B cell (primary cell): ENCODE measurements at regions not wholly inside any gene's neighbourhood (a gene's known extent, or its start where the extent isn't known, plus 50 kb on each side); places are given as distances from the start of the nearest gene placed in this dataset.
"Not testable (repeated sequence)": the region's sequence is repeated elsewhere in the genome, so short reads cannot be mapped to it uniquely, and the experiment has no call there.

ENCODE experiments used
- ATAC-seq: fragments of 200-7000 bp; cut with Tn5 transposase; one replicate; pipeline ENCODE4 v1.10.0; 2021; ENCODE audit warnings: low read depth, mild to moderate bottlenecking, moderate number of reproducible peaks, moderate library complexity
- CTCF ChIA-PET: fragments of 350-600 bp; sonication (Branson Sonifier 250); formaldehyde crosslinking; loops from one replicate; lab custom pipeline; 2021; ENCODE audit warnings: antibody characterized with exemption, inconsistent platforms; lab: Charles Lee
- POLR2A ChIA-PET: fragments of 350-600 bp; sonication (Branson Sonifier 250); formaldehyde crosslinking; loops from one replicate; lab custom pipeline; 2021; ENCODE audit warnings: antibody characterized with exemption; lab: Charles Lee
- DNase-seq: peaks from one replicate; pipeline ENCODE4 v3.0.0; 2013
- H2AFZ ChIP-seq: 2 replicates; pipeline ENCODE4 v1.6.1; 2012; ENCODE audit warnings: mild to moderate bottlenecking, low read depth, low read length; ENCODE audit not compliant: insufficient read depth, poor library complexity, severe bottlenecking
- H3K27ac ChIP-seq, 2 donors: 1 replicate in 1 of 2; 2 replicates in 1 of 2; pipeline ENCODE4 v1.5.1; 2012 to 2013; ENCODE audit warnings: low read length in 2 of 2, mild to moderate bottlenecking in 2 of 2, moderate library complexity in 1 of 2
- H3K27me3 ChIP-seq, 4 experiments: fragments of 200-600 bp in 1 of 4; sonication (generic) in 1 of 4; replicated peaks in 1 of 4; 1 replicate in 2 of 4; 2 replicates in 2 of 4; pipeline versions ENCODE4 v1.6.1 to v1.7.0; 2013 to 2016; ENCODE audit warnings: low read length in 3 of 4, mild to moderate bottlenecking in 2 of 4, mixed read lengths in 1 of 4, moderate library complexity in 1 of 4; ENCODE audit not compliant: insufficient read depth in 4 of 4, control insufficient read depth in 3 of 4; ENCODE audit errors: control extremely low read depth in 1 of 4
- H3K36me3 ChIP-seq, 2 experiments: replicated peaks in 1 of 2; 1 replicate in 1 of 2; 2 replicates in 1 of 2; pipeline versions ENCODE4 v1.6.1 to v1.7.1; 2013; ENCODE audit warnings: low read length in 1 of 2; ENCODE audit not compliant: insufficient read depth in 2 of 2, control insufficient read depth in 1 of 2; ENCODE audit errors: control extremely low read depth in 1 of 2, extremely low read depth in 1 of 2
- H3K4me1 ChIP-seq, 2 donors: fragments of 200-600 bp in 1 of 2; sonication (generic) in 1 of 2; 1 replicate in 1 of 2; 2 replicates in 1 of 2; pipeline versions ENCODE4 v1.5.1 to v1.6.1; 2013 to 2017; ENCODE audit warnings: low read length in 2 of 2; ENCODE audit not compliant: control insufficient read depth in 2 of 2, insufficient read depth in 2 of 2
- H3K4me2 ChIP-seq: replicated peaks from 2 replicates; pipeline ENCODE3; 2012; ENCODE audit warnings: mild to moderate bottlenecking, low read depth, low read length; ENCODE audit not compliant: poor library complexity, severe bottlenecking
- H3K4me3 ChIP-seq, 5 experiments: fragments of 200-600 bp in 1 of 5; sonication (generic) in 1 of 5; 1 replicate in 3 of 5; 2 replicates in 2 of 5; pipeline versions ENCODE4 v1.5.1 to v1.7.0; 2011 to 2016; ENCODE audit warnings: low read length in 4 of 5, mild to moderate bottlenecking in 4 of 5, low read depth in 2 of 5, control low read depth in 1 of 5, moderate library complexity in 1 of 5; ENCODE audit not compliant: insufficient read depth in 1 of 5; ENCODE audit errors: control extremely low read depth in 1 of 5, extremely low read depth in 1 of 5
- H3K79me2 ChIP-seq: fragments of 200-600 bp; sonication (generic); one replicate; pipeline ENCODE4 v1.6.0; 2016; ENCODE audit warnings: low read length; ENCODE audit not compliant: control insufficient read depth, insufficient read depth
- H3K9ac ChIP-seq: fragments of 200-600 bp; sonication (generic); 2 replicates; pipeline ENCODE4 v1.6.1; 2017; ENCODE audit warnings: mild to moderate bottlenecking, low read length, moderate library complexity
- H3K9me3 ChIP-seq, 3 donors: one replicate each; pipeline versions ENCODE4 v1.6.1 to v1.7.1; 2013; ENCODE audit warnings: low read length in 2 of 3; ENCODE audit not compliant: control insufficient read depth in 2 of 3, insufficient read depth in 1 of 3; ENCODE audit errors: control extremely low read depth in 1 of 3
- H4K20me1 ChIP-seq: 2 replicates; pipeline ENCODE4 v1.6.0; 2012; ENCODE audit warnings: mild to moderate bottlenecking, low read length; ENCODE audit not compliant: insufficient read depth, control insufficient read depth, poor library complexity, severe bottlenecking
- H3K27ac Mint-ChIP-seq: one replicate; pipeline ENCODE4 v1.8.0; 2021; ENCODE audit warnings: mixed read lengths
- H3K27me3 Mint-ChIP-seq: one replicate; pipeline ENCODE4 v1.8.0; 2021; ENCODE audit warnings: mixed read lengths
- H3K4me1 Mint-ChIP-seq: one replicate; pipeline ENCODE4 v1.8.0; 2021; ENCODE audit warnings: mixed read lengths
- H3K4me3 Mint-ChIP-seq: one replicate; pipeline ENCODE4 v1.8.0; 2021; ENCODE audit warnings: mixed read lengths
- H3K9me3 Mint-ChIP-seq: one replicate; pipeline ENCODE4 v1.8.0; 2022; ENCODE audit warnings: mixed read lengths; ENCODE audit not compliant: insufficient read depth
- CTCF ChIP-seq: fragments of 200-600 bp; IDR thresholded peaks from one replicate; pipeline ENCODE4 v1.8.0; 2022; ENCODE audit warnings: antibody characterized with exemption, mild to moderate bottlenecking
- EZH2 ChIP-seq: IDR thresholded peaks from 2 replicates; pipeline ENCODE4 v1.6.1; 2012; ENCODE audit warnings: borderline replicate concordance, low read depth, mild to moderate bottlenecking, moderate library complexity, low read length; ENCODE audit not compliant: insufficient read depth, poor library complexity, severe bottlenecking
- WGBS: methylation state at CpG from one replicate; pipeline ENCODE4 v1.1.5; 2013; ENCODE audit warnings: missing lambda C conversion rate; ENCODE audit not compliant: insufficient coverage; 5-methylcytosine and 5-hydroxymethylcytosine counted together
- intact Hi-C: fragments of 100-400 bp; cut with micrococcal nuclease; formaldehyde crosslinking; loops from one replicate; pipeline ENCODE4 v1.10.0; 2022

DNA sequence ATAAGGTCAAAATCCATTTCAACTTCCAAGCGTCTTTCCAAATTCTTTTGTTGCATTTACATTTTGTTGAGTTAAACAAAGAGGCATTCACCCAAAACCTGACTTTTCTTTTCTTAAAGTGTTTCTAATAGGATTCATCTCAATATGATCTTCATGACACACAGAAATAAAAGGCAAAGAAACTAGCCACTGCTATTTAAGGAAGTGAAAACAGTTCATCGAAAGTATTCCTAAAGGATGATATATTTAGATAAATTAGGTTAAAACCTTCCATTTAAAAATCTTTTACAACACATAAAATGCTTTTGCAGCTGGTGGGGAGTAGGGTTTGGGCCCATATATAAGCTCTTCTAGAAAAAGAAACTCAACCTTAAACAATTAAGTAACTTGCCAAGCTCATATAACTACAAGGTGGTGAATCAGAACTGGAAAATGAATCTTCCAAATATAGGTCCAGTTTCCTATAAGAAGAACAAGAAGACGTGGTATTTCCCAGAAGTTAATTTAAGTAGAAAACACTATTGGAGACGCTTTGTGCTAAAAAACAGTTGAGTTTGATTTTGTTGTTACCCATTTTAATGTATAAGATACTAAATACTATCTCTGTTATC lies 336.0 kb upstream of the HNRNPA3 start:
- Histone ChIP-seq H3K9me3 (peaks cover 0 to 3% (median 0%) of the 10 kb centered on the region in 3 donors), H3K4me3 (no peak overlapping the region), H3K9ac (no peak overlapping the region), H3K36me3 (no peaks in the 10 kb centered on the region), H3K79me2 (no peaks in the 10 kb centered on the region), H3K4me2 (no peak overlapping the region), H2AFZ (no peak overlapping the region), H3K27ac (no peak overlapping the region), H3K27me3 (no peaks in the 10 kb centered on the region), H3K4me1 (no peaks in the 10 kb centered on the region), H4K20me1 (no peaks in the 10 kb centered on the region)
- intact Hi-C loops = no loop called here
- TF ChIP-seq CTCF = no peak
- no peak for TF ChIP-seq EZH2
- ATAC-seq (no peak), DNase-seq (no peak)
- H3K9me3 Mint-ChIP-seq = peaks cover 7% of the 10 kb centered on the region
- ChIA-PET CTCF (no interaction called here), POLR2A (no interaction called here)
- no CpG with 5 or more reads among the region's 4 CpGs for WGBS
- H3K27ac Mint-ChIP-seq = no peak overlapping the region
- H3K27me3 Mint-ChIP-seq = peaks cover 17% of the 10 kb centered on the region
- no peaks in the 10 kb centered on the region for H3K4me1 Mint-ChIP-seq
- H3K4me3 Mint-ChIP-seq = no peak overlapping the region

DNA sequence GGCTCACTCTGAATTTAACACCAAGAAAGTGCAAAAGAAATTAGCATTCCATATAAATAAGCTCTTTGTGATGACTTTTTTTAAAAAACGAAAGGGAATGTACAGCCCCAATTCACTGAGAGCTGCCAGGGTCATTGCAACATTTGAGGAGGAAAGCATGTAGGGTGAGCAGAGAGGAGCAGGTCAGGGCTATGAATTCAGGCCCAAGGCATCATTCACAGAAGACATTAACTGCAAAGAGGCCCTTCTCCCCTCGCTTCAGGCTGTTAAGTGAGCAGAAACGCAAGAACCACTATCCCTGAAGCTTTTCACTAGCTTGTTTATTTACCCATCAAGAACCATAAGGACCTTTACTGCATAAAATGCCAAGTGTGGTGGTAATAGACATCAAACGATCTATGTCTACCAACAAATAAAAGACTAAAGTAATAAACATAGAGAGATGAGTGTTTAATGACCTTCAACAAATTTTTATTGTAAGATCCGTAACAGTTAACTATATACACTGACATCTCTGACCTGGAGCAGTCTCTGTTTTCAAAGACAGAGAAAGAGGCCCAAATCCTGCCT lies 333.1 kb upstream of the HNRNPA3 start:
- WGBS = 100% methylated on average over 1 of the region's 5 CpGs
- Mint-ChIP-seq H3K9me3 (no peaks in the 10 kb centered on the region), H3K27me3 (peaks cover 20% of the 10 kb centered on the region), H3K4me3 (no peak overlapping the region), H3K27ac (no peak overlapping the region), H3K4me1 (no peaks in the 10 kb centered on the region)
- intact Hi-C loops = no loop called here
- H4K20me1 ChIP-seq = no peaks in the 10 kb centered on the region
- no peaks in the 10 kb centered on the region for H3K79me2 ChIP-seq
- no peaks in the 10 kb centered on the region for H3K27me3 ChIP-seq
- no peaks in the 10 kb centered on the region for H3K9me3 ChIP-seq
- H3K4me3 ChIP-seq = no peak overlapping the region
- H3K27ac ChIP-seq = no peak overlapping the region
- POLR2A ChIA-PET = no interaction called here
- ATAC-seq (no peak), DNase-seq (no peak)
- H3K9ac ChIP-seq = no peak overlapping the region
- no peak overlapping the region for H3K4me2 ChIP-seq
- CTCF ChIA-PET = no interaction called here
- H2AFZ ChIP-seq = no peak overlapping the region
- no peaks in the 10 kb centered on the region for H3K4me1 ChIP-seq
- H3K36me3 ChIP-seq = no peaks in the 10 kb centered on the region
- TF ChIP-seq EZH2 (no peak), CTCF (no peak)

GRCh38 chr2:176882045-176882444 lies 330.5 kb upstream of the HNRNPA3 start:
- H3K27ac ChIP-seq, H3K4me2 ChIP-seq, POLR2A ChIA-PET, CTCF ChIA-PET, H2AFZ ChIP-seq, intact Hi-C loops, H4K20me1 ChIP-seq, H3K4me1 ChIP-seq, H3K4me1 Mint-ChIP-seq, ATAC-seq, H3K9ac ChIP-seq, H3K36me3 ChIP-seq, H3K9me3 ChIP-seq, DNase-seq, H3K27ac Mint-ChIP-seq, H3K4me3 Mint-ChIP-seq, H3K79me2 ChIP-seq, H3K9me3 Mint-ChIP-seq, H3K4me3 ChIP-seq, H3K27me3 ChIP-seq: not testable (repeated sequence)
- peaks cover 13% of the 10 kb centered on the region for H3K27me3 Mint-ChIP-seq
- no CpG with 5 or more reads among the region's 1 CpG for WGBS
